SK-N-SH (cell line): ENCODE measurements at regions not wholly inside any gene's neighbourhood (a gene's known extent, or its start where the extent isn't known, plus 50 kb on each side); places are given as distances from the start of the nearest gene placed in this dataset.
A peak's percentile ranks its signal among the peaks of the same experiment; 100 is the strongest.

Source experiments
- CTCF ChIA-PET: fragments of 300-600, 350-600 bp; formaldehyde crosslinking; extraction: SDS; loops from one replicate; lab custom pipeline; 2021; lab: Yijun Ruan, JAX
- POLR2A ChIA-PET: fragments of 350-600 bp; sonication (Branson Sonifier 250); formaldehyde crosslinking; extraction: SDS; loops from one replicate; lab custom pipeline; 2020; ENCODE audit warnings: antibody characterized with exemption, inconsistent platforms; lab: Yijun Ruan, JAX
- DNase-seq: peaks from one replicate; pipeline ENCODE4 v3.0.0; 2012
- H2AFZ ChIP-seq: fragments of 200-600 bp; sonication (generic); 2 replicates; pipeline ENCODE4 v1.8.1; 2016; ENCODE audit warnings: antibody characterized with exemption, mild to moderate bottlenecking, low read depth
- H3F3A ChIP-seq: fragments of 200-600 bp; sonication (generic); replicated peaks from 2 replicates; pipeline ENCODE3; 2016; ENCODE audit warnings: antibody characterized with exemption, mild to moderate bottlenecking; ENCODE audit not compliant: insufficient read depth
- H3K27ac ChIP-seq, 2 experiments: fragments of 200-500 bp in 1 of 2; fragments of 200-600 bp in 1 of 2; sonication (Bioruptor generic) in 1 of 2; sonication (generic), shearing (Covaris generic) in 1 of 2; 2 replicates each; pipeline versions ENCODE4 v1.5.1 to v1.6.1; 2014 to 2016; ENCODE audit warnings: low read depth in 2 of 2, inconsistent platforms in 1 of 2, low read length in 1 of 2, mild to moderate bottlenecking in 1 of 2, mixed read lengths in 1 of 2
- H3K27me3 ChIP-seq: fragments of 200-600 bp; sonication (generic), shearing (Covaris generic); 2 replicates; pipeline ENCODE4 v1.6.1; 2016; ENCODE audit warnings: mixed run types; ENCODE audit not compliant: insufficient read depth
- H3K36me3 ChIP-seq, 2 experiments: fragments of 200-500 bp in 1 of 2; fragments of 200-600 bp in 1 of 2; sonication (Bioruptor generic) in 1 of 2; sonication (generic) in 1 of 2; replicated peaks in 1 of 2; 2 replicates each; pipeline versions ENCODE3 to v1.5.1; 2014 to 2016; ENCODE audit warnings: low read length in 1 of 2, mild to moderate bottlenecking in 1 of 2; ENCODE audit not compliant: insufficient read depth in 2 of 2, control insufficient read depth in 1 of 2
- H3K4me1 ChIP-seq, 2 experiments: fragments of 200-500 bp in 1 of 2; fragments of 200-600 bp in 1 of 2; sonication (Bioruptor generic) in 1 of 2; sonication (generic), shearing (Covaris generic) in 1 of 2; 2 replicates each; pipeline versions ENCODE4 v1.5.1 to v1.6.1; 2014 to 2016; ENCODE audit warnings: low read depth in 1 of 2, low read length in 1 of 2, mixed run types in 1 of 2; ENCODE audit not compliant: insufficient read depth in 2 of 2, control insufficient read depth in 1 of 2
- H3K4me2 ChIP-seq: fragments of 200-600 bp; sonication (generic), shearing (Covaris generic); 2 replicates; pipeline ENCODE4 v1.6.1; 2017; ENCODE audit warnings: mixed run types
- H3K4me3 ChIP-seq, 2 experiments: fragments of 200-500 bp in 1 of 2; fragments of 200-600 bp in 1 of 2; sonication (Bioruptor generic) in 1 of 2; sonication (generic), shearing (Covaris generic) in 1 of 2; 2 replicates each; pipeline versions ENCODE4 v1.5.1 to v1.8.1; 2014 to 2016; ENCODE audit warnings: low read depth in 2 of 2, inconsistent platforms in 1 of 2, low read length in 1 of 2, mild to moderate bottlenecking in 1 of 2, mixed read lengths in 1 of 2, moderate library complexity in 1 of 2
- H3K79me2 ChIP-seq: fragments of 200-600 bp; sonication (generic); 2 replicates; pipeline ENCODE4 v1.8.1; 2017; ENCODE audit warnings: mild to moderate bottlenecking; ENCODE audit not compliant: insufficient read depth
- H3K9ac ChIP-seq: fragments of 200-600 bp; sonication (generic); 2 replicates; pipeline ENCODE4 v1.6.1; 2017; ENCODE audit warnings: mixed run types
- H3K9me2 ChIP-seq: fragments of 200-600 bp; sonication (generic); 2 replicates; pipeline ENCODE4 v1.6.1; 2017; ENCODE audit warnings: mixed run types
- H3K9me3 ChIP-seq: fragments of 200-600 bp; sonication (generic); 2 replicates; pipeline ENCODE4 v1.6.1; 2017; ENCODE audit warnings: mixed run types, mild to moderate bottlenecking, moderate library complexity
- H4K20me1 ChIP-seq: fragments of 200-600 bp; sonication (generic); 2 replicates; pipeline ENCODE4 v1.6.1; 2017; ENCODE audit warnings: mild to moderate bottlenecking, mixed run types; ENCODE audit not compliant: insufficient read depth
- CHD2 ChIP-seq: fragments of 150-350 bp; IDR thresholded peaks from 2 replicates; pipeline ENCODE4 v1.6.1; 2018; ENCODE audit warnings: low read length; ENCODE audit not compliant: partially characterized antibody
- ELF1 ChIP-seq: IDR thresholded peaks from 2 replicates; pipeline ENCODE4 v1.4.0; 2012
- EP300 ChIP-seq, 2 experiments: IDR thresholded peaks; 2 replicates each; pipeline versions ENCODE4 v1.4.0 to v1.6.1; 2012; ENCODE audit warnings: borderline replicate concordance in 1 of 2, low read depth in 1 of 2, low read length in 1 of 2
- EZH2phosphoT487 ChIP-seq: fragments of 200-600 bp; sonication (generic); IDR thresholded peaks from 2 replicates; pipeline ENCODE4 v1.6.1; 2017; ENCODE audit warnings: low read depth, mixed run types, mild to moderate bottlenecking, antibody characterized with exemption, moderate library complexity, borderline replicate concordance
- FOSL2 ChIP-seq: IDR thresholded peaks from 2 replicates; pipeline ENCODE4 v1.4.0; 2012; ENCODE audit warnings: low read depth, mild to moderate bottlenecking, moderate library complexity, borderline replicate concordance
- FOXJ3 ChIP-seq: sonication (generic); formaldehyde crosslinking; IDR thresholded peaks from 2 replicates; pipeline ENCODE4 v1.5.1; 2020; ENCODE audit warnings: mild to moderate bottlenecking, missing genetic modification reagents
- GATA2 ChIP-seq: sonication (generic); formaldehyde crosslinking; IDR thresholded peaks from 2 replicates; pipeline ENCODE4 v1.5.0; 2020; ENCODE audit warnings: mild to moderate bottlenecking, missing genetic modification reagents
- JUND ChIP-seq: IDR thresholded peaks from 2 replicates; pipeline ENCODE4 v1.4.0; 2012
- MAX ChIP-seq: IDR thresholded peaks from 2 replicates; pipeline ENCODE4 v1.4.0; 2012; ENCODE audit warnings: low read depth
- MXI1 ChIP-seq: IDR thresholded peaks from 2 replicates; pipeline ENCODE4 v1.6.1; 2012; ENCODE audit warnings: mild to moderate bottlenecking, low read depth, low read length, improper control_type of control experiment
- NFIC ChIP-seq: IDR thresholded peaks from 2 replicates; pipeline ENCODE4 v1.4.0; 2012; ENCODE audit warnings: borderline replicate concordance
- PBX3 ChIP-seq: IDR thresholded peaks from 2 replicates; pipeline ENCODE4; 2012
- POLR2AphosphoS5 ChIP-seq: IDR thresholded peaks from 2 replicates; pipeline ENCODE4 v1.6.1; 2012; ENCODE audit warnings: low read depth, low read length
- RAD21 ChIP-seq: IDR thresholded peaks from 2 replicates; pipeline ENCODE4 v1.6.1; 2012; ENCODE audit warnings: mild to moderate bottlenecking, low read length
- RCOR1 ChIP-seq: fragments of 150-350 bp; IDR thresholded peaks from 2 replicates; pipeline ENCODE4 v1.6.1; 2017; ENCODE audit warnings: antibody characterized with exemption, low read length
- RXRA ChIP-seq: IDR thresholded peaks from 2 replicates; pipeline ENCODE4 v1.4.0; 2012; ENCODE audit warnings: low read depth, mild to moderate bottlenecking, borderline replicate concordance
- SMC3 ChIP-seq: IDR thresholded peaks from 2 replicates; pipeline ENCODE4 v1.6.1; 2012; ENCODE audit warnings: low read depth, low read length, improper control_type of control experiment
- TAF1 ChIP-seq: IDR thresholded peaks from 2 replicates; pipeline ENCODE4 v1.6.1; 2012; ENCODE audit warnings: low read depth, mild to moderate bottlenecking, low read length, moderate library complexity, borderline replicate concordance
- TCF12 ChIP-seq: IDR thresholded peaks from 2 replicates; pipeline ENCODE4 v1.4.0; 2012
- WGBS: methylation state at CpG from one replicate; pipeline ENCODE4 v1.1.6; 2017; ENCODE audit warnings: low lambda C conversion rate; 5-methylcytosine and 5-hydroxymethylcytosine counted together
- TF ChIP-seq, protein P1 (sequence below): fragments of 150-350 bp; IDR thresholded peaks from 2 replicates; pipeline ENCODE4 v1.6.1; 2017; ENCODE audit warnings: antibody characterized with exemption, low read length, low read depth, borderline replicate concordance
- TF ChIP-seq, protein P2 (sequence below): fragments of 150-350 bp; IDR thresholded peaks from 2 replicates; pipeline ENCODE4 v1.6.1; 2016; ENCODE audit warnings: mild to moderate bottlenecking, low read depth, low read length
- TF ChIP-seq, protein P3 (sequence below): fragments of 200-600 bp; sonication (generic); IDR thresholded peaks from 2 replicates; pipeline ENCODE4 v1.6.1; 2017; ENCODE audit warnings: antibody characterized with exemption, mild to moderate bottlenecking, moderate library complexity
- TF ChIP-seq, protein P4 (sequence below): IDR thresholded peaks from 2 replicates; pipeline ENCODE4 v1.4.0; 2012; ENCODE audit warnings: low read depth, borderline replicate concordance

- peak overlapping the region; percentile 71 for H2AFZ ChIP-seq
- no peaks in the 10 kb centered on the region for H3K4me1 ChIP-seq
- H3K4me3 ChIP-seq: peak overlapping the region in 1 of 2 experiments; percentile 55; a peak in 2 of 4 replicates
- no peak overlapping the region for H3K9ac ChIP-seq
- ChIA-PET POLR2A (no interaction called here), CTCF (interaction anchor here (1.5 kb wide), 1 partner anchor 12 kb away, joined by 4 read pairs; no protein-coding TSS in a partner anchor)
- H3K9me3 ChIP-seq: no peaks in the 10 kb centered on the region; the same call in 1 of the 2 replicates
- DNase-seq: no peak
- H3K36me3 ChIP-seq: no peaks in the 10 kb centered on the region
- H3K79me2 ChIP-seq: no peaks in the 10 kb centered on the region
- TF ChIP-seq RAD21 (no peak), POLR2AphosphoS5 (no peak), JUND (no peak), EP300 (IDR thresholded peaks at IDR 0.05; ENCODE audit: borderline replicate concordance in 1 of 2, low read depth in 1 of 2, low read length in 1 of 2) (no peak), NFIC (no peak), SMC3 (no peak), RXRA (no peak), MXI1 (no peak), EZH2phosphoT487 (no peak), TAF1 (no peak), ELF1 (no peak), TCF12 (no peak), RCOR1 (no peak), GATA2 (no peak)
- TF ChIP-seq, protein P1, sequence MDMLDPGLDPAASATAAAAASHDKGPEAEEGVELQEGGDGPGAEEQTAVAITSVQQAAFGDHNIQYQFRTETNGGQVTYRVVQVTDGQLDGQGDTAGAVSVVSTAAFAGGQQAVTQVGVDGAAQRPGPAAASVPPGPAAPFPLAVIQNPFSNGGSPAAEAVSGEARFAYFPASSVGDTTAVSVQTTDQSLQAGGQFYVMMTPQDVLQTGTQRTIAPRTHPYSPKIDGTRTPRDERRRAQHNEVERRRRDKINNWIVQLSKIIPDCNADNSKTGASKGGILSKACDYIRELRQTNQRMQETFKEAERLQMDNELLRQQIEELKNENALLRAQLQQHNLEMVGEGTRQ: no peak
- 21% methylated on average over 1 of the region's 1 CpG for WGBS
- no peaks in the 10 kb centered on the region for H3F3A ChIP-seq
- H3K9me2 ChIP-seq: no peaks in the 10 kb centered on the region
- H4K20me1 ChIP-seq: no peaks in the 10 kb centered on the region
- peak overlapping the region; percentile 57 for H3K4me2 ChIP-seq
- H3K27me3 ChIP-seq: no peaks in the 10 kb centered on the region
- H3K27ac ChIP-seq: no peak overlapping the region
These were observed 147.0 kb upstream of the SLITRK3 start for GRCh38 chr3:165343185-165343584.

- no peak overlapping the region for H3K9ac ChIP-seq
- no peaks in the 10 kb centered on the region for H3F3A ChIP-seq
- no peaks in the 10 kb centered on the region; the same call in 1 of the 2 replicates for H3K9me3 ChIP-seq
- H3K27ac ChIP-seq: no peak overlapping the region
- H3K36me3 ChIP-seq: no peaks in the 10 kb centered on the region
- 0% methylated on average over 1 of the region's 1 CpG for WGBS
- DNase-seq: no peak
- no peaks in the 10 kb centered on the region for H4K20me1 ChIP-seq
- H3K27me3 ChIP-seq: no peaks in the 10 kb centered on the region
- H2AFZ ChIP-seq: no peak overlapping the region
- CTCF ChIA-PET: interaction anchor here (0.9 to 1.6 kb wide), 2 partner anchors 10 to 40 kb away, joined by 3 read pairs; no protein-coding TSS in a partner anchor
- H3K4me3 ChIP-seq: no peak overlapping the region
- H3K9me2 ChIP-seq: no peaks in the 10 kb centered on the region
- POLR2A ChIA-PET: no interaction called here
- H3K4me1 ChIP-seq: no peaks in the 10 kb centered on the region
- no peak overlapping the region for H3K4me2 ChIP-seq
- no peaks in the 10 kb centered on the region for H3K79me2 ChIP-seq
- TF ChIP-seq, protein P2, sequence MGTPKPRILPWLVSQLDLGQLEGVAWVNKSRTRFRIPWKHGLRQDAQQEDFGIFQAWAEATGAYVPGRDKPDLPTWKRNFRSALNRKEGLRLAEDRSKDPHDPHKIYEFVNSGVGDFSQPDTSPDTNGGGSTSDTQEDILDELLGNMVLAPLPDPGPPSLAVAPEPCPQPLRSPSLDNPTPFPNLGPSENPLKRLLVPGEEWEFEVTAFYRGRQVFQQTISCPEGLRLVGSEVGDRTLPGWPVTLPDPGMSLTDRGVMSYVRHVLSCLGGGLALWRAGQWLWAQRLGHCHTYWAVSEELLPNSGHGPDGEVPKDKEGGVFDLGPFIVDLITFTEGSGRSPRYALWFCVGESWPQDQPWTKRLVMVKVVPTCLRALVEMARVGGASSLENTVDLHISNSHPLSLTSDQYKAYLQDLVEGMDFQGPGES: no peak
- TF ChIP-seq, protein P3, sequence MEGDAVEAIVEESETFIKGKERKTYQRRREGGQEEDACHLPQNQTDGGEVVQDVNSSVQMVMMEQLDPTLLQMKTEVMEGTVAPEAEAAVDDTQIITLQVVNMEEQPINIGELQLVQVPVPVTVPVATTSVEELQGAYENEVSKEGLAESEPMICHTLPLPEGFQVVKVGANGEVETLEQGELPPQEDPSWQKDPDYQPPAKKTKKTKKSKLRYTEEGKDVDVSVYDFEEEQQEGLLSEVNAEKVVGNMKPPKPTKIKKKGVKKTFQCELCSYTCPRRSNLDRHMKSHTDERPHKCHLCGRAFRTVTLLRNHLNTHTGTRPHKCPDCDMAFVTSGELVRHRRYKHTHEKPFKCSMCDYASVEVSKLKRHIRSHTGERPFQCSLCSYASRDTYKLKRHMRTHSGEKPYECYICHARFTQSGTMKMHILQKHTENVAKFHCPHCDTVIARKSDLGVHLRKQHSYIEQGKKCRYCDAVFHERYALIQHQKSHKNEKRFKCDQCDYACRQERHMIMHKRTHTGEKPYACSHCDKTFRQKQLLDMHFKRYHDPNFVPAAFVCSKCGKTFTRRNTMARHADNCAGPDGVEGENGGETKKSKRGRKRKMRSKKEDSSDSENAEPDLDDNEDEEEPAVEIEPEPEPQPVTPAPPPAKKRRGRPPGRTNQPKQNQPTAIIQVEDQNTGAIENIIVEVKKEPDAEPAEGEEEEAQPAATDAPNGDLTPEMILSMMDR: peak; percentile 50
- TF ChIP-seq ELF1: no peak
- TF ChIP-seq CHD2: no peak
- no peak for TF ChIP-seq RCOR1
- TF ChIP-seq RAD21: peak; percentile 31; the same call in 1 of the 2 replicates
- TF ChIP-seq FOSL2: no peak
- TF ChIP-seq, protein P4, sequence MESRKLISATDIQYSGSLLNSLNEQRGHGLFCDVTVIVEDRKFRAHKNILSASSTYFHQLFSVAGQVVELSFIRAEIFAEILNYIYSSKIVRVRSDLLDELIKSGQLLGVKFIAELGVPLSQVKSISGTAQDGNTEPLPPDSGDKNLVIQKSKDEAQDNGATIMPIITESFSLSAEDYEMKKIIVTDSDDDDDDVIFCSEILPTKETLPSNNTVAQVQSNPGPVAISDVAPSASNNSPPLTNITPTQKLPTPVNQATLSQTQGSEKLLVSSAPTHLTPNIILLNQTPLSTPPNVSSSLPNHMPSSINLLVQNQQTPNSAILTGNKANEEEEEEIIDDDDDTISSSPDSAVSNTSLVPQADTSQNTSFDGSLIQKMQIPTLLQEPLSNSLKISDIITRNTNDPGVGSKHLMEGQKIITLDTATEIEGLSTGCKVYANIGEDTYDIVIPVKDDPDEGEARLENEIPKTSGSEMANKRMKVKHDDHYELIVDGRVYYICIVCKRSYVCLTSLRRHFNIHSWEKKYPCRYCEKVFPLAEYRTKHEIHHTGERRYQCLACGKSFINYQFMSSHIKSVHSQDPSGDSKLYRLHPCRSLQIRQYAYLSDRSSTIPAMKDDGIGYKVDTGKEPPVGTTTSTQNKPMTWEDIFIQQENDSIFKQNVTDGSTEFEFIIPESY: no peak
- no peak for TF ChIP-seq PBX3
- TF ChIP-seq MAX: no peak
- TF ChIP-seq FOXJ3 (CRISPR knock-in tag): no peak
These were observed 143.6 kb upstream of the SLITRK3 start for GRCh38 chr3:165339753-165340152.
